Omental fat pad (tissue), 3 donors: ENCODE measurements at regions not wholly inside any gene's neighbourhood (a gene's known extent, or its start where the extent isn't known, plus 50 kb on each side); places are given as distances from the start of the nearest gene placed in this dataset.

Experiments
- ATAC-seq: fragments of 150-250 bp; one replicate; pipeline ENCODE4 v1.9.1; 2016; ENCODE audit warnings: mild to moderate bottlenecking, moderate library complexity; ENCODE audit not compliant: low FRiP score
- DNase-seq: peaks from one replicate; pipeline ENCODE4 v3.0.0-alpha.2; 2019; ENCODE audit warnings: low spot score
- TF ChIP-seq, protein P1 (sequence below), 3 donors: fragments of 450-650 bp; IDR thresholded peaks; one replicate each; pipeline ENCODE4 v1.5.1; 2016 to 2017; ENCODE audit warnings: antibody characterized with exemption in 3 of 3, mild to moderate bottlenecking in 3 of 3, moderate library complexity in 2 of 3

GRCh38 chr1:79839882-79840281 lies 833.4 kb upstream of the ADGRL4 start:
- ATAC-seq (no peak), DNase-seq (no peak)
- TF ChIP-seq, protein P1, sequence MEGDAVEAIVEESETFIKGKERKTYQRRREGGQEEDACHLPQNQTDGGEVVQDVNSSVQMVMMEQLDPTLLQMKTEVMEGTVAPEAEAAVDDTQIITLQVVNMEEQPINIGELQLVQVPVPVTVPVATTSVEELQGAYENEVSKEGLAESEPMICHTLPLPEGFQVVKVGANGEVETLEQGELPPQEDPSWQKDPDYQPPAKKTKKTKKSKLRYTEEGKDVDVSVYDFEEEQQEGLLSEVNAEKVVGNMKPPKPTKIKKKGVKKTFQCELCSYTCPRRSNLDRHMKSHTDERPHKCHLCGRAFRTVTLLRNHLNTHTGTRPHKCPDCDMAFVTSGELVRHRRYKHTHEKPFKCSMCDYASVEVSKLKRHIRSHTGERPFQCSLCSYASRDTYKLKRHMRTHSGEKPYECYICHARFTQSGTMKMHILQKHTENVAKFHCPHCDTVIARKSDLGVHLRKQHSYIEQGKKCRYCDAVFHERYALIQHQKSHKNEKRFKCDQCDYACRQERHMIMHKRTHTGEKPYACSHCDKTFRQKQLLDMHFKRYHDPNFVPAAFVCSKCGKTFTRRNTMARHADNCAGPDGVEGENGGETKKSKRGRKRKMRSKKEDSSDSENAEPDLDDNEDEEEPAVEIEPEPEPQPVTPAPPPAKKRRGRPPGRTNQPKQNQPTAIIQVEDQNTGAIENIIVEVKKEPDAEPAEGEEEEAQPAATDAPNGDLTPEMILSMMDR (IDR thresholded peaks at IDR 0.05), result no peak

- no peak for ATAC-seq
- no peak for DNase-seq
- TF ChIP-seq, protein P1 (IDR thresholded peaks at IDR 0.05), result no peak
These were observed 820.9 kb upstream of the ADGRL4 start for GRCh38 chr1:79827446-79827845.

DNA sequence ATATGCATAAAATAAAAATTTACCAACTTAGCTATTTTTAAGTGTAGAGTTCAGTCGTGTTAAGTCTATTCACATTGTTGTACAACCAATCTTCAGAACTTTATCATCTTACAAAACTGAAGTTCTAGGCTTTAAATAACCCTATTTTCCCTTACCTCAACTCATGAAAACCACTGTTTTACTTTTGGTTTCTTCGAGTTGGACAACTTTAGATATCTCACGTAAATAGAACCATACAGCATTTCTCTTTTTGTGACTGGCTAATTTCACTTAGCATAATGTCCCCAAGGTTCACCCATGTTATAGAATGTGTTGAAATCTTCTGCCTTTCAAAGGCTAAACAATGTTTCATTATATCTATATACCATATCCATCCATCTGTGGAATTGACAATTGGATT lies 819.0 kb upstream of the ADGRL4 start:
- ATAC-seq (no peak), DNase-seq (no peak)
- TF ChIP-seq, protein P1 (IDR thresholded peaks at IDR 0.05), result no peak

- TF ChIP-seq, protein P1 (IDR thresholded peaks at IDR 0.05), result no peak
- DNase-seq (no peak), ATAC-seq (no peak)
These were observed 815.5 kb upstream of the ADGRL4 start for GRCh38 chr1:79822053-79822452.

DNA sequence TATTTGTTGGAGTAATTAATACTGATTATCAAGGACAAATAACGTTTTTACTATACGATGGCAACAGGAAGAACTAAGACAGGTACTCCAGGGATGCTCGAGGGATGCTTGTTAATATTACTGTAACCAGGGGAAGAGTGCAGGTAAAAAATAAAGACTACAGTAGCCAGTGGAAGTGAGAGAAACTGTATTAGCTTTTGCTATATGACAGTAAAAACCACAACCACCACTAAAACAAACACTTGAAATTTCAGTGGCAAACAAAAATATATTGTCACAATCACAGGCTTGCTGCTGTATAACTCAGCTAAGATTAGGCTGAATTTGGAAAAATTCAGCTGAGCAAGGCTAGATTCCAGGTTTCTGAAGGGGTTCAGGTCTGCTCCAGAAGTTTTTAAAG lies 812.6 kb upstream of the ADGRL4 start:
- DNase-seq (no peak), ATAC-seq (no peak)
- TF ChIP-seq, protein P1 (IDR thresholded peaks at IDR 0.05), result no peak

DNA sequence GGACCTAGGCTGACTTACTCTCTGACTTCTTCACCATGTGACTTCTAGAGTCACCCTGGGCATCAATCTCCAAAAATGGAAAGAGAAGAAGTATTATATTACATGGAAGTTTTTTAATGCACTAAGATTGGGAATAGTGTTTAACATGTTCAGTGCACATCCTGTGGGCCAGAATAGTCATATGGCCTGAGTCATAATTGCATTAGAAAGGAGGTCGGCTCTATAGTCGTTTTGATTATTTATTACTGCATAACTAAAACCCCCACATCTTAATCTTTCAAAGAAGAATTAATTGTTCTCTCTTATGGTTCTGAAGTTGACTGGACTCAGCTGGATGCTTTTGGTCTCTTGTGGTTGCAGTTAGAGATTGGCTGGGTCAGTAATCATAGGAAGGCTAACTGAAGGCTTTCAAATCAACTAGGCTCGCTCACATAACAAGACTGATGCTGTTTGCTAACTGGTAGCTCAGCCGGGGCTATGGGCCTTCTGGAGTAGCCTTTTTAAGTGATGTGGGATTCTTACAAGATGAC lies 810.6 kb upstream of the ADGRL4 start:
- DNase-seq, result no peak
- TF ChIP-seq, protein P1 (IDR thresholded peaks at IDR 0.05), result no peak
- ATAC-seq, result no peak

- no peak for DNase-seq
- no peak for ATAC-seq
- TF ChIP-seq, protein P1 (IDR thresholded peaks at IDR 0.05), result no peak
These were observed 808.6 kb upstream of the ADGRL4 start for GRCh38 chr1:79815115-79815514.
